Neuronal stem cell (in vitro differentiated cells): ENCODE measurements at regions not wholly inside any gene's neighbourhood (a gene's known extent, or its start where the extent isn't known, plus 50 kb on each side); places are given as distances from the start of the nearest gene placed in this dataset.

ENCODE experiments used
- DNase-seq: peaks from one replicate; pipeline ENCODE4 v3.0.0-alpha.2; 2013; ENCODE audit warnings: low spot score
- H2AFZ ChIP-seq: one replicate; pipeline ENCODE4 v1.6.1; 2013; ENCODE audit warnings: mild to moderate bottlenecking, low read length, inconsistent platforms
- H2AK5ac ChIP-seq: 2 replicates; pipeline ENCODE4 v1.6.1; 2013; ENCODE audit warnings: low read depth, mild to moderate bottlenecking, inconsistent platforms, low read length, moderate library complexity, mixed read lengths
- H2BK120ac ChIP-seq: 2 replicates; pipeline ENCODE4 v1.6.1; 2013; ENCODE audit warnings: low read depth, mild to moderate bottlenecking, inconsistent platforms, low read length, moderate library complexity, mixed read lengths
- H2BK12ac ChIP-seq: one replicate; pipeline ENCODE4 v1.6.1; 2013; ENCODE audit warnings: low read length, inconsistent platforms
- H2BK15ac ChIP-seq: 2 replicates; pipeline ENCODE4 v1.6.1; 2013; ENCODE audit warnings: mild to moderate bottlenecking, low read length, inconsistent platforms, mixed read lengths
- H2BK5ac ChIP-seq: one replicate; pipeline ENCODE4 v1.6.1; 2013; ENCODE audit warnings: inconsistent platforms, mild to moderate bottlenecking, low read length, moderate library complexity
- H3K14ac ChIP-seq: one replicate; pipeline ENCODE4 v1.6.1; 2013; ENCODE audit warnings: low read length, inconsistent platforms
- H3K18ac ChIP-seq: 2 replicates; pipeline ENCODE4 v1.6.1; 2013; ENCODE audit warnings: low read length, inconsistent platforms
- H3K23ac ChIP-seq: 2 replicates; pipeline ENCODE4 v1.6.1; 2013; ENCODE audit warnings: low read depth, mild to moderate bottlenecking, mixed read lengths, low read length, inconsistent platforms; ENCODE audit not compliant: poor library complexity
- H3K27ac ChIP-seq: replicated peaks from 3 replicates; pipeline ENCODE4 v1.5.1; 2013; ENCODE audit warnings: low read length, inconsistent platforms
- H3K27me3 ChIP-seq, 3 experiments: 2 replicates each; pipeline ENCODE4 v1.6.1; 2013; ENCODE audit warnings: low read length in 3 of 3, mild to moderate bottlenecking in 2 of 3, inconsistent platforms in 1 of 3, low read depth in 1 of 3, mixed read lengths in 1 of 3, moderate library complexity in 1 of 3; ENCODE audit not compliant: control insufficient read depth in 3 of 3, insufficient read depth in 3 of 3
- H3K36me3 ChIP-seq, 2 donors: replicated peaks in 1 of 2; 2 replicates each; pipeline ENCODE4 v1.6.1; 2013; ENCODE audit warnings: low read length in 2 of 2; ENCODE audit not compliant: control insufficient read depth in 2 of 2, insufficient read depth in 2 of 2
- H3K4ac ChIP-seq: 2 replicates; pipeline ENCODE4 v1.6.1; 2013; ENCODE audit warnings: inconsistent platforms, mild to moderate bottlenecking, low read length, moderate library complexity
- H3K4me1 ChIP-seq, 2 donors: 1 replicate in 1 of 2; 2 replicates in 1 of 2; pipeline ENCODE4 v1.6.1; 2013; ENCODE audit warnings: low read length in 2 of 2, low read depth in 1 of 2; ENCODE audit not compliant: control insufficient read depth in 2 of 2, insufficient read depth in 1 of 2
- H3K4me2 ChIP-seq: one replicate; pipeline ENCODE4 v1.6.1; 2013; ENCODE audit warnings: mild to moderate bottlenecking, low read length, inconsistent platforms; ENCODE audit not compliant: insufficient read depth, poor library complexity, severe bottlenecking
- H3K4me3 ChIP-seq, 2 donors: 2 replicates each; pipeline ENCODE4 v1.5.1; 2013; ENCODE audit warnings: low read length in 2 of 2, mild to moderate bottlenecking in 2 of 2, inconsistent platforms in 1 of 2, moderate library complexity in 1 of 2
- H3K79me1 ChIP-seq: one replicate; pipeline ENCODE4 v1.6.1; 2013; ENCODE audit warnings: low read depth, mild to moderate bottlenecking, inconsistent platforms, low read length, moderate library complexity
- H3K9ac ChIP-seq: one replicate; pipeline ENCODE4 v1.6.1; 2013; ENCODE audit warnings: mild to moderate bottlenecking, low read depth, low read length, inconsistent platforms; ENCODE audit not compliant: poor library complexity
- H3K9me3 ChIP-seq, 2 donors: replicated peaks in 1 of 2; 2 replicates each; pipeline versions ENCODE3 to v1.6.1; 2013; ENCODE audit warnings: low read length in 2 of 2, mild to moderate bottlenecking in 2 of 2, inconsistent platforms in 1 of 2, low read depth in 1 of 2, mixed read lengths in 1 of 2, moderate library complexity in 1 of 2; ENCODE audit not compliant: control insufficient read depth in 2 of 2, insufficient read depth in 1 of 2
- H4K8ac ChIP-seq: one replicate; pipeline ENCODE4 v1.6.1; 2013; ENCODE audit warnings: low read depth, mild to moderate bottlenecking, inconsistent platforms, low read length, moderate library complexity
- H4K91ac ChIP-seq: one replicate; pipeline ENCODE4 v1.6.1; 2013; ENCODE audit warnings: low read length, low read depth, mild to moderate bottlenecking, inconsistent platforms; ENCODE audit not compliant: poor library complexity
- WGBS, 2 donors: extraction: QIAGEN DNeasy Blood & Tissue Kit; methylation state at CpG; one replicate each; pipeline ENCODE4 v1.1.7; 2013; ENCODE audit warnings: missing lambda C conversion rate in 2 of 2, mixed read lengths in 1 of 2; ENCODE audit not compliant: insufficient read length in 2 of 2, insufficient replicate concordance in 1 of 2; ENCODE audit errors: extremely low coverage in 2 of 2; 5-methylcytosine and 5-hydroxymethylcytosine counted together

- H3K27me3 ChIP-seq, result no peaks in the 10 kb centered on the region
- no peak overlapping the region for H3K14ac ChIP-seq
- no peaks in the 10 kb centered on the region for H3K9me3 ChIP-seq
- WGBS, 2 donors, result no CpG with 5 or more reads among the region's 6 CpGs
- H3K79me1 ChIP-seq, result no peaks in the 10 kb centered on the region
- no peak overlapping the region for H4K91ac ChIP-seq
- no peak overlapping the region for H2BK12ac ChIP-seq
- no peak overlapping the region for H3K4me2 ChIP-seq
- no peak overlapping the region for H3K4ac ChIP-seq
- no peak overlapping the region for H2BK15ac ChIP-seq
- no peak overlapping the region for H4K8ac ChIP-seq
- no peak overlapping the region for H2AK5ac ChIP-seq
- no peak overlapping the region for H3K27ac ChIP-seq
- no peak overlapping the region for H3K18ac ChIP-seq
- H2AFZ ChIP-seq, result no peak overlapping the region
- DNase-seq, result no peak
- no peak overlapping the region for H2BK5ac ChIP-seq
- no peak overlapping the region for H3K23ac ChIP-seq
- no peak overlapping the region for H2BK120ac ChIP-seq
- H3K9ac ChIP-seq, result no peak overlapping the region
- H3K4me3 ChIP-seq, result no peak overlapping the region
- H3K36me3 ChIP-seq, result no peaks in the 10 kb centered on the region
- no peaks in the 10 kb centered on the region for H3K4me1 ChIP-seq
Measured at GRCh38 chr9:107954312-107954711, 464.7 kb upstream of the KLF4 start.

GRCh38 chr9:107953556-107954125, 464.1 kb upstream of the KLF4 start:
- no peak overlapping the region for H2BK120ac ChIP-seq
- no peaks in the 10 kb centered on the region for H3K4me1 ChIP-seq
- no peak overlapping the region for H3K14ac ChIP-seq
- no peaks in the 10 kb centered on the region for H3K27me3 ChIP-seq
- no peak overlapping the region for H2AFZ ChIP-seq
- no peaks in the 10 kb centered on the region for H3K79me1 ChIP-seq
- no peak overlapping the region for H3K4me2 ChIP-seq
- WGBS, 2 donors, result no CpG with 5 or more reads among the region's 4 CpGs
- H3K9me3 ChIP-seq, result no peaks in the 10 kb centered on the region
- H4K91ac ChIP-seq, result no peak overlapping the region
- H2BK5ac ChIP-seq, result no peak overlapping the region
- no peak overlapping the region for H2BK15ac ChIP-seq
- H3K23ac ChIP-seq, result no peak overlapping the region
- H3K27ac ChIP-seq, result no peak overlapping the region
- H3K4me3 ChIP-seq, result no peak overlapping the region
- H4K8ac ChIP-seq, result no peak overlapping the region
- H3K36me3 ChIP-seq, result no peaks in the 10 kb centered on the region
- no peak overlapping the region for H3K4ac ChIP-seq
- H2AK5ac ChIP-seq, result no peak overlapping the region
- DNase-seq, result no peak
- no peak overlapping the region for H3K18ac ChIP-seq
- no peak overlapping the region for H2BK12ac ChIP-seq
- no peak overlapping the region for H3K9ac ChIP-seq

GRCh38 chr9:107952773-107953172, 463.2 kb upstream of the KLF4 start:
- Histone ChIP-seq H3K36me3 (no peaks in the 10 kb centered on the region), H3K14ac (no peak overlapping the region), H3K27ac (no peak overlapping the region), H2BK5ac (no peak overlapping the region), H3K4ac (no peak overlapping the region), H3K18ac (no peak overlapping the region), H3K4me1 (no peaks in the 10 kb centered on the region), H2AFZ (no peak overlapping the region), H3K9me3 (no peaks in the 10 kb centered on the region), H4K91ac (no peak overlapping the region), H2BK15ac (no peak overlapping the region), H2AK5ac (no peak overlapping the region), H4K8ac (no peak overlapping the region), H3K79me1 (no peaks in the 10 kb centered on the region), H2BK12ac (no peak overlapping the region), H3K4me3 (no peak overlapping the region), H3K9ac (no peak overlapping the region), H3K4me2 (no peak overlapping the region), H2BK120ac (no peak overlapping the region), H3K27me3 (no peaks in the 10 kb centered on the region), H3K23ac (no peak overlapping the region)
- no CpG with 5 or more reads among the region's 1 CpG for WGBS, 2 donors
- DNase-seq, result no peak

GRCh38 chr9:107951511-107951910, 461.9 kb upstream of the KLF4 start:
- no peaks in the 10 kb centered on the region for H3K9me3 ChIP-seq
- no peak overlapping the region for H3K14ac ChIP-seq
- no peaks in the 10 kb centered on the region for H3K79me1 ChIP-seq
- H3K36me3 ChIP-seq, result no peaks in the 10 kb centered on the region
- no peak overlapping the region for H2BK120ac ChIP-seq
- H2BK5ac ChIP-seq, result no peak overlapping the region
- no peak overlapping the region for H2BK15ac ChIP-seq
- no peak overlapping the region for H3K23ac ChIP-seq
- H3K27ac ChIP-seq, result no peak overlapping the region
- no peak overlapping the region for H4K91ac ChIP-seq
- no peak overlapping the region for H3K4me3 ChIP-seq
- DNase-seq, result no peak
- H2AFZ ChIP-seq, result no peak overlapping the region
- H3K9ac ChIP-seq, result no peak overlapping the region
- H3K4ac ChIP-seq, result no peak overlapping the region
- H3K18ac ChIP-seq, result no peak overlapping the region
- no peak overlapping the region for H4K8ac ChIP-seq
- H3K4me1 ChIP-seq, result no peaks in the 10 kb centered on the region
- H3K4me2 ChIP-seq, result no peak overlapping the region
- H2BK12ac ChIP-seq, result no peak overlapping the region
- no CpG with 5 or more reads among the region's 2 CpGs for WGBS, 2 donors
- no peaks in the 10 kb centered on the region for H3K27me3 ChIP-seq
- H2AK5ac ChIP-seq, result no peak overlapping the region
